ENCODE measurements at regions not wholly inside any gene's neighbourhood (a gene's known extent, or its start where the extent isn't known, plus 50 kb on each side); places are given as distances from the start of the nearest gene placed in this dataset.

DNA sequence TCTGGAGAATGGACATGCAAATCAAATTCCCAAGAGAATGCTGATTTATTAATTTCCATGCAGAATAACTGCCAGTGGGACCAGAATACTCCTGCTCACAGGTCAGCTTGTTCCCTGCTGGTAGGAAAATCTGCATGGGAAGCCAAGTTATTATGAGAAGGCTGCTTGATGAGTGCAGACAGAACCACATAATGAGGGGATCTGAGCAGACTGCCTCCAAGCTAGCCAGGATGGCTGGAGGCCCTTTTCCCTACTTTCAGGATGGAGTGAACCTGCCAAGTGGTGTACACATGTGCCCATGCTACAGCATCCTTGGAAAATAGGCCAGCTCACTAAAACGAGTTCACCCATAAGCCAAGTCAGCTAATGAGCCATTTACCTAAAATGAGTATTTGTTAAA lies 55.2 kb upstream of the ZBED5 start:
- no peak for FAIRE-seq

More for the DNA sequence above, 55.2 kb upstream of the ZBED5 start:
- no peak overlapping the region for H3K4me3 ChIP-seq
- H3K9me3 ChIP-seq (replicated peaks; ENCODE audit: control insufficient read depth, insufficient read depth, low read length): no peaks in the 10 kb centered on the region; the same call in 2 of the 3 replicates
- CTCF ChIA-PET: interaction anchor here (1.1 to 1.8 kb wide), 4 partner anchors 13 to 120 kb away, joined by 3 to 5 read pairs (median 4); no protein-coding TSS in a partner anchor
- H3K9ac ChIP-seq (ENCODE audit: control insufficient read depth, insufficient read depth, low read length): no peak overlapping the region
- intact Hi-C loops (cut with micrococcal nuclease; ENCODE audit: unreplicated experiment): no loop called here
- BruUV-seq (replicated peaks): no TSS peak
- no peaks in the 10 kb centered on the region for H3K4me1 ChIP-seq (ENCODE audit: control insufficient read depth, insufficient read depth, low read length)
- 6% methylated on average over 1 of the region's 1 CpG for WGBS (ENCODE audit: insufficient coverage, insufficient replicate concordance, low lambda C conversion rate, missing lambda C conversion rate)
- SMC1A ChIA-PET (ENCODE audit: uncharacterized antibody, unreplicated experiment): interaction anchor here (0.8 to 1.1 kb wide), 2 partner anchors 21 to 22 kb away, joined by 3 to 5 read pairs; no protein-coding TSS in a partner anchor
- ATAC-seq (no peak), DNase-seq (ENCODE audit: low read depth, low spot score) (no peak)
- in situ Hi-C loops (cut with MboI): no loop called here
- H3K27ac ChIP-seq (ENCODE audit: control insufficient read depth, insufficient read depth): no peak overlapping the region
- H4K20me1 ChIP-seq (ENCODE audit: control insufficient read depth, insufficient read depth): no peaks in the 10 kb centered on the region
- POLR2A ChIA-PET: no interaction called here
- H3K79me2 ChIP-seq (ENCODE audit: control insufficient read depth, insufficient read depth, low read length): no peaks in the 10 kb centered on the region
- no peaks in the 10 kb centered on the region for H3K36me3 ChIP-seq (ENCODE audit: control insufficient read depth in 2 of 2, insufficient read depth in 2 of 2, low read length in 1 of 2)
- no peak overlapping the region for H2AFZ ChIP-seq (ENCODE audit: control insufficient read depth, low read depth, low read length)
- RAD21 ChIA-PET (ENCODE audit: unreplicated experiment): no interaction called here
- H3K27me3 ChIP-seq (replicated peaks in 1 of 2; ENCODE audit: control insufficient read depth in 2 of 2, insufficient read depth in 2 of 2, low read length in 1 of 2): peaks cover 0 to 1% of the 10 kb centered on the region in 2 experiments; a peak in 1 of 4 replicates
- H3K4me2 ChIP-seq (ENCODE audit: control insufficient read depth, insufficient read depth): no peak overlapping the region
- no peak for TF ChIP-seq EED (IDR thresholded peaks at IDR 0.05; ENCODE audit: low read depth)
- no peak for TF ChIP-seq ZZZ3 (IDR thresholded peaks at IDR 0.05; ENCODE audit: control insufficient read depth, insufficient read length, low read depth)
- TF ChIP-seq ETV6 (conservative IDR thresholded peaks at IDR 0.05 in 1 of 2, IDR thresholded peaks at IDR 0.05 in 1 of 2; ENCODE audit: borderline replicate concordance in 1 of 2, low read depth in 1 of 2): no peak
- TF ChIP-seq STAT1 (conservative IDR thresholded peaks at IDR 0.05): no peak
- TF ChIP-seq SPI1 (IDR thresholded peaks at IDR 0.05; ENCODE audit: borderline replicate concordance, insufficient read depth, low read depth, low read length): no peak
- TF ChIP-seq, protein P1, sequence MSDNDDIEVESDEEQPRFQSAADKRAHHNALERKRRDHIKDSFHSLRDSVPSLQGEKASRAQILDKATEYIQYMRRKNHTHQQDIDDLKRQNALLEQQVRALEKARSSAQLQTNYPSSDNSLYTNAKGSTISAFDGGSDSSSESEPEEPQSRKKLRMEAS (IDR thresholded peaks at IDR 0.05; ENCODE audit: low read depth, low read length): no peak
- TF ChIP-seq, protein P2, sequence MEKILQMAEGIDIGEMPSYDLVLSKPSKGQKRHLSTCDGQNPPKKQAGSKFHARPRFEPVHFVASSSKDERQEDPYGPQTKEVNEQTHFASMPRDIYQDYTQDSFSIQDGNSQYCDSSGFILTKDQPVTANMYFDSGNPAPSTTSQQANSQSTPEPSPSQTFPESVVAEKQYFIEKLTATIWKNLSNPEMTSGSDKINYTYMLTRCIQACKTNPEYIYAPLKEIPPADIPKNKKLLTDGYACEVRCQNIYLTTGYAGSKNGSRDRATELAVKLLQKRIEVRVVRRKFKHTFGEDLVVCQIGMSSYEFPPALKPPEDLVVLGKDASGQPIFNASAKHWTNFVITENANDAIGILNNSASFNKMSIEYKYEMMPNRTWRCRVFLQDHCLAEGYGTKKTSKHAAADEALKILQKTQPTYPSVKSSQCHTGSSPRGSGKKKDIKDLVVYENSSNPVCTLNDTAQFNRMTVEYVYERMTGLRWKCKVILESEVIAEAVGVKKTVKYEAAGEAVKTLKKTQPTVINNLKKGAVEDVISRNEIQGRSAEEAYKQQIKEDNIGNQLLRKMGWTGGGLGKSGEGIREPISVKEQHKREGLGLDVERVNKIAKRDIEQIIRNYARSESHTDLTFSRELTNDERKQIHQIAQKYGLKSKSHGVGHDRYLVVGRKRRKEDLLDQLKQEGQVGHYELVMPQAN (conservative IDR thresholded peaks at IDR 0.05): no peak
- TF ChIP-seq SUPT20H (IDR thresholded peaks at IDR 0.05; ENCODE audit: borderline replicate concordance, control insufficient read depth, low read depth, low read length): no peak
- no peak for TF ChIP-seq TAF1 (IDR thresholded peaks at IDR 0.05; ENCODE audit: borderline replicate concordance, low read depth, low read length)
- no peak for TF ChIP-seq PAX8 (IDR thresholded peaks at IDR 0.05)
- TF ChIP-seq, protein P3, sequence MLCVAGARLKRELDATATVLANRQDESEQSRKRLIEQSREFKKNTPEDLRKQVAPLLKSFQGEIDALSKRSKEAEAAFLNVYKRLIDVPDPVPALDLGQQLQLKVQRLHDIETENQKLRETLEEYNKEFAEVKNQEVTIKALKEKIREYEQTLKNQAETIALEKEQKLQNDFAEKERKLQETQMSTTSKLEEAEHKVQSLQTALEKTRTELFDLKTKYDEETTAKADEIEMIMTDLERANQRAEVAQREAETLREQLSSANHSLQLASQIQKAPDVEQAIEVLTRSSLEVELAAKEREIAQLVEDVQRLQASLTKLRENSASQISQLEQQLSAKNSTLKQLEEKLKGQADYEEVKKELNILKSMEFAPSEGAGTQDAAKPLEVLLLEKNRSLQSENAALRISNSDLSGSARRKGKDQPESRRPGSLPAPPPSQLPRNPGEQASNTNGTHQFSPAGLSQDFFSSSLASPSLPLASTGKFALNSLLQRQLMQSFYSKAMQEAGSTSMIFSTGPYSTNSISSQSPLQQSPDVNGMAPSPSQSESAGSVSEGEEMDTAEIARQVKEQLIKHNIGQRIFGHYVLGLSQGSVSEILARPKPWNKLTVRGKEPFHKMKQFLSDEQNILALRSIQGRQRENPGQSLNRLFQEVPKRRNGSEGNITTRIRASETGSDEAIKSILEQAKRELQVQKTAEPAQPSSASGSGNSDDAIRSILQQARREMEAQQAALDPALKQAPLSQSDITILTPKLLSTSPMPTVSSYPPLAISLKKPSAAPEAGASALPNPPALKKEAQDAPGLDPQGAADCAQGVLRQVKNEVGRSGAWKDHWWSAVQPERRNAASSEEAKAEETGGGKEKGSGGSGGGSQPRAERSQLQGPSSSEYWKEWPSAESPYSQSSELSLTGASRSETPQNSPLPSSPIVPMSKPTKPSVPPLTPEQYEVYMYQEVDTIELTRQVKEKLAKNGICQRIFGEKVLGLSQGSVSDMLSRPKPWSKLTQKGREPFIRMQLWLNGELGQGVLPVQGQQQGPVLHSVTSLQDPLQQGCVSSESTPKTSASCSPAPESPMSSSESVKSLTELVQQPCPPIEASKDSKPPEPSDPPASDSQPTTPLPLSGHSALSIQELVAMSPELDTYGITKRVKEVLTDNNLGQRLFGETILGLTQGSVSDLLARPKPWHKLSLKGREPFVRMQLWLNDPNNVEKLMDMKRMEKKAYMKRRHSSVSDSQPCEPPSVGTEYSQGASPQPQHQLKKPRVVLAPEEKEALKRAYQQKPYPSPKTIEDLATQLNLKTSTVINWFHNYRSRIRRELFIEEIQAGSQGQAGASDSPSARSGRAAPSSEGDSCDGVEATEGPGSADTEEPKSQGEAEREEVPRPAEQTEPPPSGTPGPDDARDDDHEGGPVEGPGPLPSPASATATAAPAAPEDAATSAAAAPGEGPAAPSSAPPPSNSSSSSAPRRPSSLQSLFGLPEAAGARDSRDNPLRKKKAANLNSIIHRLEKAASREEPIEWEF (IDR thresholded peaks at IDR 0.05; ENCODE audit: insufficient replicate concordance, low read depth, low read length): no peak
